GM23248 (cell line): ENCODE measurements at regions not wholly inside any gene's neighbourhood (a gene's known extent, or its start where the extent isn't known, plus 50 kb on each side); places are given as distances from the start of the nearest gene placed in this dataset.

Source experiments
- EZH2 ChIP-seq: fragments of 200-600 bp; sonication (generic); IDR thresholded peaks from 2 replicates; pipeline ENCODE4 v1.6.1; 2018; ENCODE audit warnings: antibody characterized with exemption, mild to moderate bottlenecking; ENCODE audit not compliant: insufficient read depth, poor library complexity, severe bottlenecking
- EZH2phosphoT487 ChIP-seq: fragments of 200-600 bp; sonication (generic); IDR thresholded peaks from 2 replicates; pipeline ENCODE4 v1.6.1; 2018; ENCODE audit warnings: antibody characterized with exemption, moderate library complexity, mild to moderate bottlenecking, low read depth; ENCODE audit not compliant: insufficient read depth

DNA sequence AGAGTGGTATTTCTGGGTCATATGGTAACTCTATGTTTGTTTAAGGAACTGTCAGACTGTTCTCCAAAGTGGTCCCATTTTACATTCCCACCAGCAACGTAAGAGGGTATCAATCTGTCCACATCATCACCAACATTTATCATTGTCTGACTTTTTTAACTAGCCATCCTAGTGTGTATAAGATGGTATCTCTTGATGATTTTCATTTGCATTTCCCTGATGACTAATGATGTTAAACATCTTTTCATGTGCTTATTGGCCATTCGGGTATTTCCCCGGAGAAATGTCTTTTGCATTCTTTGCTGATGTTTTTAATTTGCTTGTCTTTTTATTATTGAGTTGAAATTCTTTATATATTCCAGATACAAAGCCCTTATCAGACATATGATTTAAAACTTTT is 370.1 kb upstream of the NR5A2 start:
- TF ChIP-seq EZH2 (no peak), EZH2phosphoT487 (no peak)
